Posterior cingulate gyrus (tissue), 11 donors: ENCODE measurements at regions not wholly inside any gene's neighbourhood (a gene's known extent, or its start where the extent isn't known, plus 50 kb on each side); places are given as distances from the start of the nearest gene placed in this dataset.

Source experiments
- DNase-seq, 10 donors: peaks; one replicate each; pipeline versions ENCODE4 v3.0.0 to v3.0.0-alpha.2; 2020 to 2021; ENCODE audit warnings: mixed read lengths in 3 of 10
- intact Hi-C: fragments of 100-400 bp; cut with DNase I; formaldehyde crosslinking; loops from one replicate; pipeline ENCODE4 v1.15.1; 2023

- intact Hi-C loops, result no loop called here
- DNase-seq, result no peak
These were observed 205.8 kb upstream of the DUSP10 start for GRCh38 chr1:221947731-221948130.

GRCh38 chr1:221946768-221947167 is 204.9 kb upstream of the DUSP10 start:
- intact Hi-C loops, result no loop called here
- DNase-seq, result no peak

- DNase-seq, result no peak
These were observed 203.8 kb upstream of the DUSP10 start for GRCh38 chr1:221945669-221946068.

GRCh38 chr1:221944247-221944870 is 202.5 kb upstream of the DUSP10 start:
- DNase-seq, result no peak
- intact Hi-C loops, result no loop called here

More at GRCh38 chr1:221945669-221946068, 203.8 kb upstream of the DUSP10 start:
- intact Hi-C loops, result no loop called here

GRCh38 chr1:221940631-221941030 is 198.7 kb upstream of the DUSP10 start:
- intact Hi-C loops, result no loop called here

GRCh38 chr1:221939607-221940006 is 197.7 kb upstream of the DUSP10 start:
- no peak for DNase-seq
- intact Hi-C loops, result loop anchor here (10.0 kb wide), 1 partner anchor 65 kb away; no protein-coding TSS in a partner anchor

More at GRCh38 chr1:221940631-221941030, 198.7 kb upstream of the DUSP10 start:
- no peak for DNase-seq

GRCh38 chr1:221937155-221937953 is 195.5 kb upstream of the DUSP10 start:
- no peak for DNase-seq

GRCh38 chr1:221933814-221934213 is 191.9 kb upstream of the DUSP10 start:
- intact Hi-C loops, result loop anchor here (10.0 kb wide), 1 partner anchor 59 kb away; no protein-coding TSS in a partner anchor
- no peak for DNase-seq

More at GRCh38 chr1:221937155-221937953, 195.5 kb upstream of the DUSP10 start:
- intact Hi-C loops, result loop anchor here (10.0 kb wide), 1 partner anchor 63 kb away; no protein-coding TSS in a partner anchor

- intact Hi-C loops, result no loop called here
- DNase-seq, result no peak
These were observed 184.6 kb upstream of the DUSP10 start for GRCh38 chr1:221926441-221926840.

GRCh38 chr1:221925947-221926346 is 184.1 kb upstream of the DUSP10 start:
- no peak for DNase-seq
- intact Hi-C loops, result no loop called here

- DNase-seq, result no peak
- intact Hi-C loops, result no loop called here
These were observed 182.2 kb upstream of the DUSP10 start for GRCh38 chr1:221923929-221924598.

- no peak for DNase-seq
- intact Hi-C loops, result no loop called here
These were observed 180.0 kb upstream of the DUSP10 start for GRCh38 chr1:221921936-221922335.

- intact Hi-C loops, result no loop called here
These were observed 177.9 kb upstream of the DUSP10 start for GRCh38 chr1:221919743-221920142.

GRCh38 chr1:221919341-221919740 is 177.5 kb upstream of the DUSP10 start:
- intact Hi-C loops, result no loop called here
- DNase-seq, result no peak

More at GRCh38 chr1:221919743-221920142, 177.9 kb upstream of the DUSP10 start:
- DNase-seq, result no peak

GRCh38 chr1:221916176-221916575 is 174.3 kb upstream of the DUSP10 start:
- intact Hi-C loops, result no loop called here
- DNase-seq, result no peak

GRCh38 chr1:221915764-221916163 is 173.9 kb upstream of the DUSP10 start:
- DNase-seq, result no peak
- intact Hi-C loops, result no loop called here

GRCh38 chr1:221913351-221913892 is 171.5 kb upstream of the DUSP10 start:
- intact Hi-C loops, result no loop called here
- no peak for DNase-seq

- intact Hi-C loops, result no loop called here
- no peak for DNase-seq
These were observed 170.3 kb upstream of the DUSP10 start for GRCh38 chr1:221912230-221912629.

GRCh38 chr1:221911714-221912113 is 169.8 kb upstream of the DUSP10 start:
- intact Hi-C loops, result no loop called here

GRCh38 chr1:221910222-221910621 is 168.3 kb upstream of the DUSP10 start:
- intact Hi-C loops, result no loop called here
- DNase-seq, result no peak

More at GRCh38 chr1:221911714-221912113, 169.8 kb upstream of the DUSP10 start:
- no peak for DNase-seq

GRCh38 chr1:221908573-221908972 is 166.7 kb upstream of the DUSP10 start:
- DNase-seq, result no peak
- intact Hi-C loops, result no loop called here
